ENCODE measurements at regions not wholly inside any gene's neighbourhood (a gene's known extent, or its start where the extent isn't known, plus 50 kb on each side); places are given as distances from the start of the nearest gene placed in this dataset.

GRCh38 chr20:22802296-22802695 lies 217.9 kb upstream of the FOXA2 start:
- TF ChIP-seq CTCF (IDR thresholded peaks at IDR 0.05) (no peak), POLR2A (IDR thresholded peaks at IDR 0.05; ENCODE audit: low read depth) (no peak), EP300 (IDR thresholded peaks at IDR 0.05) (no peak), POLR2AphosphoS5 (IDR thresholded peaks at IDR 0.05) (no peak)
